ENCODE measurements at regions not wholly inside any gene's neighbourhood (a gene's known extent, or its start where the extent isn't known, plus 50 kb on each side); places are given as distances from the start of the nearest gene placed in this dataset.

GRCh38 chr17:72420775-72421127 lies 299.9 kb downstream of the SOX9 start:
- H3K4me1 ChIP-seq (replicated peaks in 1 of 2): no peaks in the 10 kb centered on the region
- peak overlapping the region in 1 of 5 donors; percentile 12 for H3K27ac ChIP-seq
- TF ChIP-seq CTCF (IDR thresholded peaks at IDR 0.05): no peak
- no peak for TF ChIP-seq POLR2A (IDR thresholded peaks at IDR 0.05)
- no peaks in the 10 kb centered on the region for H3K36me3 ChIP-seq (replicated peaks in 1 of 2)
- WGBS, 4 donors: 87 to 92% (median 89%) methylated on average over 8 of the region's 8 CpGs; no CpG with 5 or more reads in 1 of the 4 donors
- H3K4me3 ChIP-seq: no peak overlapping the region
- intact Hi-C loops (cut with DNase I): no loop called here
- DNase-seq: no peak
- no peaks in the 10 kb centered on the region for H3K27me3 ChIP-seq
- peaks cover 0 to 12% (median 0%) of the 10 kb centered on the region in 3 donors for H3K9me3 ChIP-seq (replicated peaks in 1 of 3)

- Histone ChIP-seq H3K27me3 (no peaks in the 10 kb centered on the region), H3K4me1 (replicated peaks in 1 of 2) (no peaks in the 10 kb centered on the region), H3K36me3 (replicated peaks in 1 of 2) (no peaks in the 10 kb centered on the region), H3K9me3 (replicated peaks in 1 of 3) (peaks cover 0 to 12% (median 0%) of the 10 kb centered on the region in 3 donors), H3K4me3 (no peak overlapping the region), H3K27ac (peak overlapping the region in 1 of 5 donors; percentile 12)
- TF ChIP-seq POLR2A (IDR thresholded peaks at IDR 0.05) (no peak), CTCF (IDR thresholded peaks at IDR 0.05) (no peak)
- intact Hi-C loops (cut with DNase I): no loop called here
- 61 to 87% (median 66%) methylated on average over 6 to 11 of the region's 11 CpGs for WGBS, 4 donors
- DNase-seq: peak in 4 of 7 donors; percentile 4 to 84 (median 19)
These were observed 300.6 kb downstream of the SOX9 start for GRCh38 chr17:72421128-72422092.

- H3K36me3 ChIP-seq (replicated peaks in 1 of 2): no peaks in the 10 kb centered on the region
- DNase-seq: no peak
- TF ChIP-seq POLR2A (IDR thresholded peaks at IDR 0.05) (no peak), CTCF (IDR thresholded peaks at IDR 0.05) (no peak)
- 85 to 96% (median 92%) methylated on average over 1 of the region's 1 CpG for whole genome bisulfite sequencing, 4 donors
- no peak overlapping the region for H3K27ac ChIP-seq
- H3K27me3 ChIP-seq: no peaks in the 10 kb centered on the region
- peaks cover 0 to 9% (median 0%) of the 10 kb centered on the region in 3 donors for H3K9me3 ChIP-seq (replicated peaks in 1 of 3)
- no peaks in the 10 kb centered on the region for H3K4me1 ChIP-seq (replicated peaks in 1 of 2)
- intact Hi-C loops (cut with DNase I): no loop called here
- H3K4me3 ChIP-seq: no peak overlapping the region
These were observed 301.3 kb downstream of the SOX9 start for GRCh38 chr17:72422204-72422504.

- peaks cover 0 to 4% (median 0%) of the 10 kb centered on the region in 3 donors for H3K9me3 ChIP-seq (replicated peaks in 1 of 3)
- intact Hi-C loops (cut with DNase I): no loop called here
- H3K4me3 ChIP-seq: no peak overlapping the region
- DNase-seq: peak in 5 of 7 donors; percentile 11 to 77 (median 23)
- TF ChIP-seq CTCF (IDR thresholded peaks at IDR 0.05) (no peak), POLR2A (IDR thresholded peaks at IDR 0.05) (no peak)
- H3K27ac ChIP-seq: no peak overlapping the region
- WGBS, 4 donors: 65 to 73% (median 70%) methylated on average over 19 to 21 of the region's 21 CpGs
- H3K27me3 ChIP-seq: no peaks in the 10 kb centered on the region
- no peaks in the 10 kb centered on the region for H3K4me1 ChIP-seq (replicated peaks in 1 of 2)
- H3K36me3 ChIP-seq (replicated peaks in 1 of 2): no peaks in the 10 kb centered on the region
These were observed 301.9 kb downstream of the SOX9 start for GRCh38 chr17:72422505-72423285.
